Activated gamma-delta T cell (primary cell): ENCODE measurements at regions not wholly inside any gene's neighbourhood (a gene's known extent, or its start where the extent isn't known, plus 50 kb on each side); places are given as distances from the start of the nearest gene placed in this dataset.
"Not testable (repeated sequence)": the region's sequence is repeated elsewhere in the genome, so short reads cannot be mapped to it uniquely, and the experiment has no call there.

Experiments used
- DNase-seq: peaks from one replicate; lab custom pipeline; 2025; lab: John Stamatoyannopoulos, UW

GRCh38 chr6:140758169-140758877 lies 1374.4 kb upstream of the GJE1 start:
- DNase-seq: no peak

GRCh38 chr6:140752234-140752633 lies 1377.8 kb upstream of the CITED2 start:
- no peak for DNase-seq

GRCh38 chr6:140747114-140747513 lies 1372.7 kb upstream of the CITED2 start:
- no peak for DNase-seq

GRCh38 chr6:140744659-140745320 lies 1370.3 kb upstream of the CITED2 start:
- no peak for DNase-seq

GRCh38 chr6:140736231-140736630 lies 1361.8 kb upstream of the CITED2 start:
- DNase-seq: no peak

GRCh38 chr6:140732991-140733390 lies 1358.5 kb upstream of the CITED2 start:
- no peak for DNase-seq

GRCh38 chr6:140732155-140732554 lies 1357.7 kb upstream of the CITED2 start:
- no peak for DNase-seq

- DNase-seq: no peak
Measured at GRCh38 chr6:140731741-140732140, 1357.3 kb upstream of the CITED2 start.

GRCh38 chr6:140729521-140729920 lies 1355.1 kb upstream of the CITED2 start:
- no peak for DNase-seq

GRCh38 chr6:140718021-140718420 lies 1343.6 kb upstream of the CITED2 start:
- no peak for DNase-seq

GRCh38 chr6:140713495-140713894 lies 1339.0 kb upstream of the CITED2 start:
- DNase-seq: no peak

- DNase-seq: no peak
Measured at GRCh38 chr6:140711019-140711613, 1336.7 kb upstream of the CITED2 start.

- DNase-seq: no peak
Measured at GRCh38 chr6:140708441-140708840, 1334.0 kb upstream of the CITED2 start.

- not testable (repeated sequence) for DNase-seq
Measured at GRCh38 chr6:140704008-140704407, 1329.6 kb upstream of the CITED2 start.

- no peak for DNase-seq
Measured at GRCh38 chr6:140697585-140697984, 1323.1 kb upstream of the CITED2 start.

- DNase-seq: no peak
Measured at GRCh38 chr6:140684776-140685550, 1310.5 kb upstream of the CITED2 start.

- DNase-seq: no peak
Measured at GRCh38 chr6:140677781-140678528, 1303.5 kb upstream of the CITED2 start.

GRCh38 chr6:140671926-140672325 lies 1297.5 kb upstream of the CITED2 start:
- DNase-seq: no peak

GRCh38 chr6:140670021-140670420 lies 1295.6 kb upstream of the CITED2 start:
- no peak for DNase-seq

GRCh38 chr6:140669321-140669720 lies 1294.9 kb upstream of the CITED2 start:
- no peak for DNase-seq

GRCh38 chr6:140663772-140664171 lies 1289.3 kb upstream of the CITED2 start:
- DNase-seq: no peak

- no peak for DNase-seq
Measured at GRCh38 chr6:140663094-140663493, 1288.6 kb upstream of the CITED2 start.
